Putamen (tissue), 1 donor: ENCODE measurements at regions not wholly inside any gene's neighbourhood (a gene's known extent, or its start where the extent isn't known, plus 50 kb on each side); places are given as distances from the start of the nearest gene placed in this dataset.

ENCODE experiments used
- DNase-seq: peaks from one replicate; pipeline ENCODE4 v3.0.0-alpha.2; 2016; ENCODE audit warnings: low spot score

- DNase-seq: no peak
These were observed 1011.7 kb downstream of the SQOR start for GRCh38 chr15:46646490-46646889.

DNA sequence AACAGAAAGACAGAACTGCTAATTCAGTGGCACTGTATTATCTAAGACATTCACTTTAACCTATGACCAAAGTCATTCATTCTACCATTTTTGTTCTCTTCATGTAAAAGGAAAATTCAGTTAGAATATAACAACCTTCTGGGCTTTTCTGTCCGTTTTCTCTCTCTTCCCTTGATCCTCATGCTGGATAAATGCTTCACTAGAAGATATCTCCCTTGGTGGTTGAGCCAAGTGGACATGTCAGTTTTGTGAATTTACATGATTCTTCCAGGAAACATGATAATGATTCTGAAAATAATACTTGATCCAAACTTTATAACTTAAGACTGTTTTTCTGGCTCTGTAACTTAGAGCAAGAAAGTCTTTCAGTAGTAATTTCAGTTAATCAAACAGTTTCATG is 1012.2 kb downstream of the SQOR start:
- DNase-seq: no peak

DNA sequence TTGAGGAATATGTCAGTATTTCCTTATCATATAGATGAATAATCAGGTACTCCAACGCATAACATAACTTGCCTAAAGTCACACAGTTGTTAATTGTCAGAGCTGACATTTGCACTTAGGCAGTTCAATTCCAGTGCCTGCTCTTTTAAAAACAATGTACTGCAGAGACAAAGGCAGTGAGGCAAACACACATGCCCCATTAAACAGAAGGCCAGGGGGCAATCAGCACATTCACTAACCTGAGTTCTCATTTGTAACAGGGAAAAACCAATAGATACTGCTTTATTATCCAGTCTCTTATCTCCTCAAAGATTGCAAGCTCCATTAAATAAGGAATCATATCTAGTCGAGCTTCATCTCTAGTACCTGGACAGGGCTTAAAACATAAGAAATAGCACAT is 1017.4 kb downstream of the SQOR start:
- no peak for DNase-seq

DNA sequence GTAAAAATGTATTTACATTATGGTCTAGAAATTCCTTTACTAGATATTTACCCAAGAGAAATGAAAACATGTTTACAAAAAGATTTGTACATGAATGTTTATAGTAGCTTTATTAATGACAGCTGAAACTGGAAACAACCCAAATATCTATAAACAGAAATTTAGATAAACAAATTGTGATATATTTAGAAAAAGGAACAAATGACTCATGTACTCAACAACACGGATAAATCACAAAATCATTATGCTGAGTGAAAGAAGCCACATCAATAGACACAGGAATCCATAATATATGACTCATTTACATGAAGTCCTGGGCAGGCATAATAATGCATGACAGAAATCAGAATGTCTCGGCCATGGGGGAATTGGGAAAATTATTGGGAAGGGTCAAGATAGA is 1020.2 kb downstream of the SQOR start:
- no peak for DNase-seq

- no peak for DNase-seq
These were observed 1025.4 kb downstream of the SQOR start for GRCh38 chr15:46660096-46660842.

- DNase-seq: no peak
These were observed 1035.4 kb downstream of the SQOR start for GRCh38 chr15:46670258-46670657.

- DNase-seq: no peak
These were observed 1036.5 kb downstream of the SQOR start for GRCh38 chr15:46671336-46671735.

GRCh38 chr15:46672041-46672440 is 1037.2 kb downstream of the SQOR start:
- no peak for DNase-seq

GRCh38 chr15:46676233-46677206 is 1040.8 kb upstream of the SEMA6D start:
- DNase-seq: no peak

- DNase-seq: no peak
These were observed 1039.8 kb upstream of the SEMA6D start for GRCh38 chr15:46677491-46677890.

DNA sequence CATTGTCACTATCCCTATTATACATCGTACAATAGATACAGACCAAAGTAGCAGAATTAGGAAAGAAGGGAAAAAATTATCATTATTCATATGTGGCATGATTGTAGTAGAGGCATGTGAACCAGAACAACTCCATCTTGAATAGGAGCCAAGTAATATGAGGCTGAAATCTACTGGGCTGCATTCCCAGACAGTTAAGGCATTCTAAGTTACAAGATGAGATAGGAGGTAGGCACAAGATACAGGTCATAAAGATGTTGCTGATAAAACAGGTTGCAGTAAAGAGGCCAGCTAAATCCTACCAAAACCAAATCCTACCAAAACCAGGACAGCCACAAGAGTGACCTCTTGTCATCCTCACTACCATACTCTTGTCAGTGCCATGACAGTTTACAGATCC is 1035.4 kb upstream of the SEMA6D start:
- no peak for DNase-seq

GRCh38 chr15:46682969-46683791 is 1034.1 kb upstream of the SEMA6D start:
- DNase-seq: no peak

- no peak for DNase-seq
These were observed 1032.2 kb upstream of the SEMA6D start for GRCh38 chr15:46685096-46685495.

GRCh38 chr15:46685681-46686080 is 1031.6 kb upstream of the SEMA6D start:
- DNase-seq: no peak

DNA sequence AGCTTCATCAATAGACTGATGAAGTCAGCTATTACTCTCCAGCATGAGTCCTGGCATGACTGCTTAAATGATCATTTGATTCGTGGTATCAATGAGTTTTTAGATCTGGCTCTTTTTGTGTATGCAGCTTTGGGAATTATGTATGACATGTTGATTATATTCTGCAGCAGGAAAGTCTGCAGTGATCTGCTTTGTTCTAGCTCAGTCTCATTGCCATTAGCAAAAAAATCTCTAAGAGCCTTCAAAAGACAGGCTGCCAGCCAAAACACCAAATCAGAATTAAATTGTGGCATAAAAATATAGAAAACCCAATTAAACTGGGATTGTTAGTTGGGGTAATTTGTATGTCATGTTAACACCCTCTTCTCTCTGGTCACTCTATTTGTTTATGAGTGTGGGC is 1021.0 kb upstream of the SEMA6D start:
- no peak for DNase-seq

- no peak for DNase-seq
These were observed 1016.0 kb upstream of the SEMA6D start for GRCh38 chr15:46701346-46701745.

DNA sequence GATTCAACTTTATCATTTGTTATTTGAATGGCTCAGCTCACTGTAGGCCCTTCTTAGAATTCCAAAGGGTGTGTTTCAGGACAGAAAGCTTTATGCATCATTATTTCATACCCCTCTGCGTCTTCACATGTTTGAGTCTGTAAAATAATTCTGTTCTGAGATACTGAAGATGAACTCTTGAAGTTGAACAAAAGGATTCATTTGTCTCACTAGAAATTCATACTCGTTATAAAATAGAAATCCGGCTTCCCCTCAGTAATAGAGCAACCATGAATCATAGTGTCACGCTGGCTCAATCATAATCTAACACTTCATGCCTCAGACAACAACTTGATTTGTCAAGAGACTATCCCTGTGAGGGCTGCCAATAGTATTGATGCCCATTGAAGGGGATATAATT is 1015.4 kb upstream of the SEMA6D start:
- DNase-seq: no peak

DNA sequence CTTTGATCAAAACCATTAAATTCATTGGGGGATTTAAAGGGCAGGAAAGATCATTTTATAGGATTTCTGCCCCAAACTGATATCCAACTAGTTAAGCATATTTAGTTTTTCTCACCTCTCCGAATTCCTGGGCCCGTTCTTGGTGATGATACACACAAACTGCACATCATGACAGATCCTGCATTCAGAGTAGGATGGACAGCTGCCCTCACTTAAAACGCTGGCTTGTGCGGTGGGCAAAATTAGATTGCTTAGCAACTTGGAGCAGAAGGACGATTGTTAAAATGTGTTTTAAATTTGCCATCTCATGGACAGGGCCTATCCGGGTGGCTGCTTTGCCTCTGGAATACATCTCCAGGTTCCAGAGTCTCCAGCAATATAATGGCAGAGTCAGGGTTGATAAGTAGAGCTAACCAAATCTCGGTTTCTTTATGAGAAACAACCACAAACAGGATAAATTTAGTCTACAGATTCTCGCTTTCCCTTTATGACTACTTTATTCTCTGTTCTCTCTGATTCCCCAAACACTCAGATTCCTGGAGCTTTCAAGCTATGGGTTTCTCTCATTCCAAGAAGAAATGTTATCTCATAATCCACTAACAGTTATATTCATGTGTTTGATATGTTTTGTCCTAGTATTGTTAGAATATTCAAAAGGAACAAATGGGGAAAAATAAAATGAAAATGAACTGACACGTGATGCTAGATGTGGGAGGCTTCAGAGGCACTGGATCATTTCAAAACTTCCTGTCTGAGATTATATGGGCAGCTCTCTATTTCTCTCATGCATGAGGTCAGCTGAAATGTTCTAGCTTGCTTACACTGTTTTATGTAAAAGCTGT is 1014.1 kb upstream of the SEMA6D start:
- no peak for DNase-seq

DNA sequence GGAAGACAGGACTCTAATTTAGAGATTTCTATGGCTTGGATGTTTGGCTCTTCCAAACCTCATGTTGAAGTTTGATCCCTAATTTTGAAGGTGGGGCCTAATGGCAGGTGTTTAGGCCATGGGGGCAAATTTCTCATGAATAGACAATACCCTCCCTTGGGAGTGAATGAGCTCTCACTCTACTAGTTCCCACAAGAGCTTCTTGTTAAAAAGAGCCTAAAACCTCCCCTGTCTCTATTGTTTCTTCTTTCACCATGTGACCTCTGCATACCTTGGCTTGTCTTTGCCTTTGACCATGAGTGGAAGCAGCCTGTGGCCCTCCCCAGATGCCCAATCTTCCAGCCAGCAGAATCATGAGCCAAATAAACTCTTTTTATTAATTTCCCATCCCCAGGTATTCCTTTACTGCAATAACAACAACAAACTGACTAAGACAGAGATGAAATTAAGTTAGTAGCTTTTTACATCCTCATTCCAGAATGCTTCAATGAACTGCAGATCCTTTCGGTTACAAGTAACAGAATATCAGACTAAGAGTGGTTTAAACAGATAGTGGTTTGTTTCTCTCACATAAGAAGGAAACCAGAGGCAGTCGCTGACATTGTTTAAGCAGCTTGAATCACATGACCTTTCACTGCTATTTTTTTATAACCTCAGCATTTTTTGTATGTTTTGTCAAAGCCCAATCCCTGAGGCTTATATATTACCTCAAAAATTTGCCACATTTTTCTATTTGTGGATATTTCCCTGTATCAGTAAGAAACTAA is 1013.3 kb upstream of the SEMA6D start:
- no peak for DNase-seq

DNA sequence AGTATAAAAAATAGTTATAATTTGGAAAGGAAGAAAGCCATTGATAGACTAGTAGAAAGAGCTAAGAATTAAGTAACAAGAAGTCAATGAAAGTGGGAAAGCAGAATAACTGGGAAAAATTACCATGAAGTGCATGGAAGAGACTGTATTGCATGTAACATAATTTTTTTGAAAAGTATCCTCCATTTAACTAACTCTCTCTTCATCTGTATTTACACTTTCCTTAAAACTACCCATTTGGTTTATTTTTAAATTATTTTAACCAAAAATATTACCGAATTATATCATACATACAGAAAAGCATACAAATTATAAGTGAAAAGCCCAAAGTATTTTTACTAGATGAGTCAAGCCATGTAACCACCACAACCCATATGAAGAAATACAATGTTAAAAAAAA is 1009.9 kb upstream of the SEMA6D start:
- no peak for DNase-seq

GRCh38 chr15:46708226-46708625 is 1009.1 kb upstream of the SEMA6D start:
- DNase-seq: no peak
